GM12878 (cell line): ENCODE measurements at regions not wholly inside any gene's neighbourhood (a gene's known extent, or its start where the extent isn't known, plus 50 kb on each side); places are given as distances from the start of the nearest gene placed in this dataset.

ENCODE experiments used
- BCL3 ChIP-seq: IDR thresholded peaks from 2 replicates; pipeline ENCODE4 v1.6.1; 2011; ENCODE audit warnings: borderline replicate concordance, low read depth, mild to moderate bottlenecking, moderate library complexity, low read length; ENCODE audit not compliant: insufficient read depth, poor library complexity, severe bottlenecking
- BRCA1 ChIP-seq: IDR thresholded peaks from 2 replicates; pipeline ENCODE4 v1.6.1; 2011; ENCODE audit warnings: low read depth, low read length, improper control_type of control experiment
- CBX3 ChIP-seq: fragments of 200-600 bp; sonication (generic); IDR thresholded peaks from 2 replicates; pipeline ENCODE4 v1.6.1; 2016; ENCODE audit warnings: low read depth, borderline replicate concordance
- CHD1 ChIP-seq: IDR thresholded peaks from 2 replicates; pipeline ENCODE4 v1.6.1; 2012; ENCODE audit warnings: low read depth, low read length, improper control_type of control experiment
- CREM ChIP-seq: IDR thresholded peaks from 2 replicates; pipeline ENCODE4 v1.6.1; 2014; ENCODE audit warnings: antibody characterized with exemption, low read depth
- EED ChIP-seq: sonication (generic); IDR thresholded peaks from 2 replicates; pipeline ENCODE4 v1.6.1; 2016; ENCODE audit warnings: antibody characterized with exemption, low read depth
- EGR1 ChIP-seq, 2 experiments: IDR thresholded peaks; 1 replicate in 1 of 2; 2 replicates in 1 of 2; pipeline ENCODE4 v1.6.1; 2011 to 2012; ENCODE audit warnings: low read depth in 2 of 2, low read length in 2 of 2, borderline replicate concordance in 1 of 2, mild to moderate bottlenecking in 1 of 2, moderate library complexity in 1 of 2
- GABPA ChIP-seq: IDR thresholded peaks from 2 replicates; pipeline ENCODE4 v1.6.1; 2014; ENCODE audit warnings: antibody characterized with exemption, low read depth, mild to moderate bottlenecking, inconsistent platforms
- IRF4 ChIP-seq: IDR thresholded peaks from 2 replicates; pipeline ENCODE4 v1.6.1; 2011; ENCODE audit warnings: low read depth, low read length
- JUND ChIP-seq: IDR thresholded peaks from 2 replicates; pipeline ENCODE4 v1.6.1; 2012; ENCODE audit warnings: low read depth, mild to moderate bottlenecking, low read length, improper control_type of control experiment, moderate library complexity
- KAT2A ChIP-seq: conservative IDR thresholded peaks from 2 replicates; pipeline ENCODE4 v1.6.1; 2011; ENCODE audit warnings: low read depth, low read length; ENCODE audit not compliant: control insufficient read depth
- KDM1A ChIP-seq: fragments of 200-600 bp; sonication (generic); IDR thresholded peaks from 2 replicates; pipeline ENCODE4 v1.6.1; 2016; ENCODE audit warnings: borderline replicate concordance
- KLF5 ChIP-seq: fragments of 450-650 bp; IDR thresholded peaks from 2 replicates; pipeline ENCODE4 v1.6.1; 2014; ENCODE audit warnings: mild to moderate bottlenecking; ENCODE audit not compliant: partially characterized antibody
- MEF2B ChIP-seq: fragments of 450-650 bp; IDR thresholded peaks from 2 replicates; pipeline ENCODE4 v1.6.1; 2018; ENCODE audit warnings: mild to moderate bottlenecking, moderate library complexity; ENCODE audit not compliant: partially characterized antibody, poor library complexity, severe bottlenecking
- MLLT1 ChIP-seq: fragments of 450-650 bp; IDR thresholded peaks from 2 replicates; pipeline ENCODE4 v1.6.1; 2016; ENCODE audit warnings: mild to moderate bottlenecking
- MXI1 ChIP-seq: fragments of 150-350 bp; IDR thresholded peaks from 2 replicates; pipeline ENCODE4 v1.6.1; 2011; ENCODE audit warnings: low read depth, mild to moderate bottlenecking, inconsistent platforms, low read length, improper control_type of control experiment
- SMC3 ChIP-seq: IDR thresholded peaks from 2 replicates; pipeline ENCODE4 v1.6.1; 2011; ENCODE audit warnings: low read length, improper control_type of control experiment, borderline replicate concordance
- SREBF1 ChIP-seq: IDR thresholded peaks from 2 replicates; pipeline ENCODE4 v1.6.1; 2012; ENCODE audit warnings: mild to moderate bottlenecking, low read length
- STAT1 ChIP-seq: fragments of 450-650 bp; conservative IDR thresholded peaks from 2 replicates; pipeline ENCODE4 v1.6.1; 2014; ENCODE audit warnings: antibody characterized with exemption, mild to moderate bottlenecking
- TAF1 ChIP-seq: IDR thresholded peaks from 2 replicates; pipeline ENCODE4 v1.6.1; 2011; ENCODE audit warnings: mild to moderate bottlenecking, low read depth, low read length, borderline replicate concordance
- YBX1 ChIP-seq: fragments of 450-650 bp; IDR thresholded peaks from 2 replicates; pipeline ENCODE4 v1.6.1; 2016; ENCODE audit warnings: antibody characterized with exemption
- TF ChIP-seq, protein P1 (sequence below): fragments of 450-650 bp; IDR thresholded peaks from 2 replicates; pipeline ENCODE4 v1.6.1; 2017; ENCODE audit warnings: mild to moderate bottlenecking, low read depth, inconsistent platforms; ENCODE audit not compliant: poor library complexity, severe bottlenecking
- TF ChIP-seq, protein P2 (sequence below): fragments of 450-650 bp; IDR thresholded peaks from 2 replicates; pipeline ENCODE4 v1.6.1; 2018; ENCODE audit warnings: mild to moderate bottlenecking, low read depth, moderate library complexity; ENCODE audit not compliant: partially characterized antibody

GRCh38 chr1:185559684-185560331 lies 174.4 kb upstream of the HMCN1 start (continued):
- TF ChIP-seq, protein P1, sequence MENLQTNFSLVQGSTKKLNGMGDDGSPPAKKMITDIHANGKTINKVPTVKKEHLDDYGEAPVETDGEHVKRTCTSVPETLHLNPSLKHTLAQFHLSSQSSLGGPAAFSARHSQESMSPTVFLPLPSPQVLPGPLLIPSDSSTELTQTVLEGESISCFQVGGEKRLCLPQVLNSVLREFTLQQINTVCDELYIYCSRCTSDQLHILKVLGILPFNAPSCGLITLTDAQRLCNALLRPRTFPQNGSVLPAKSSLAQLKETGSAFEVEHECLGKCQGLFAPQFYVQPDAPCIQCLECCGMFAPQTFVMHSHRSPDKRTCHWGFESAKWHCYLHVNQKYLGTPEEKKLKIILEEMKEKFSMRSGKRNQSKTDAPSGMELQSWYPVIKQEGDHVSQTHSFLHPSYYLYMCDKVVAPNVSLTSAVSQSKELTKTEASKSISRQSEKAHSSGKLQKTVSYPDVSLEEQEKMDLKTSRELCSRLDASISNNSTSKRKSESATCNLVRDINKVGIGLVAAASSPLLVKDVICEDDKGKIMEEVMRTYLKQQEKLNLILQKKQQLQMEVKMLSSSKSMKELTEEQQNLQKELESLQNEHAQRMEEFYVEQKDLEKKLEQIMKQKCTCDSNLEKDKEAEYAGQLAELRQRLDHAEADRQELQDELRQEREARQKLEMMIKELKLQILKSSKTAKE = no peak
- TF ChIP-seq CHD1 = no peak
- TF ChIP-seq BCL3 = no peak
- TF ChIP-seq GABPA = no peak
- TF ChIP-seq KLF5 = no peak
- TF ChIP-seq SREBF1 = no peak
- no peak for TF ChIP-seq EGR1 (IDR thresholded peaks at IDR 0.05; ENCODE audit: borderline replicate concordance in 1 of 2, low read depth in 2 of 2, low read length in 2 of 2)
- peak; percentile 27 for TF ChIP-seq MEF2B
- TF ChIP-seq MLLT1 = 0 out of 2 replicates have a peak, but pooled peaks have one; percentile 34
- TF ChIP-seq BRCA1 = no peak
- TF ChIP-seq SMC3 = peak; percentile 56; the same call in 1 of the 2 replicates
- no peak for TF ChIP-seq KDM1A
- TF ChIP-seq EED = no peak
- no peak for TF ChIP-seq TAF1
- TF ChIP-seq, protein P2, sequence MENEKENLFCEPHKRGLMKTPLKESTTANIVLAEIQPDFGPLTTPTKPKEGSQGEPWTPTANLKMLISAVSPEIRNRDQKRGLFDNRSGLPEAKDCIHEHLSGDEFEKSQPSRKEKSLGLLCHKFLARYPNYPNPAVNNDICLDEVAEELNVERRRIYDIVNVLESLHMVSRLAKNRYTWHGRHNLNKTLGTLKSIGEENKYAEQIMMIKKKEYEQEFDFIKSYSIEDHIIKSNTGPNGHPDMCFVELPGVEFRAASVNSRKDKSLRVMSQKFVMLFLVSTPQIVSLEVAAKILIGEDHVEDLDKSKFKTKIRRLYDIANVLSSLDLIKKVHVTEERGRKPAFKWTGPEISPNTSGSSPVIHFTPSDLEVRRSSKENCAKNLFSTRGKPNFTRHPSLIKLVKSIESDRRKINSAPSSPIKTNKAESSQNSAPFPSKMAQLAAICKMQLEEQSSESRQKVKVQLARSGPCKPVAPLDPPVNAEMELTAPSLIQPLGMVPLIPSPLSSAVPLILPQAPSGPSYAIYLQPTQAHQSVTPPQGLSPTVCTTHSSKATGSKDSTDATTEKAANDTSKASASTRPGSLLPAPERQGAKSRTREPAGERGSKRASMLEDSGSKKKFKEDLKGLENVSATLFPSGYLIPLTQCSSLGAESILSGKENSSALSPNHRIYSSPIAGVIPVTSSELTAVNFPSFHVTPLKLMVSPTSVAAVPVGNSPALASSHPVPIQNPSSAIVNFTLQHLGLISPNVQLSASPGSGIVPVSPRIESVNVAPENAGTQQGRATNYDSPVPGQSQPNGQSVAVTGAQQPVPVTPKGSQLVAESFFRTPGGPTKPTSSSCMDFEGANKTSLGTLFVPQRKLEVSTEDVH = no peak
- no peak for TF ChIP-seq MXI1
- TF ChIP-seq KAT2A = no peak
- no peak for TF ChIP-seq CBX3
- peak; percentile 32; the same call in 1 of the 2 replicates for TF ChIP-seq CREM
- TF ChIP-seq JUND = no peak
- TF ChIP-seq IRF4 = 0 out of 2 replicates have a peak, but pooled peaks have one; percentile 35
- TF ChIP-seq STAT1 = no peak
- TF ChIP-seq YBX1 = no peak
